H9 (cell line): ENCODE measurements at regions not wholly inside any gene's neighbourhood (a gene's known extent, or its start where the extent isn't known, plus 50 kb on each side); places are given as distances from the start of the nearest gene placed in this dataset.

Experiments used
- DNase-seq: peaks from one replicate; pipeline ENCODE4 v3.0.0-alpha.2; 2017
- H2AFZ ChIP-seq: one replicate; pipeline ENCODE4 v1.6.1; 2013; ENCODE audit warnings: mild to moderate bottlenecking, low read length, control low read depth, moderate library complexity
- H2AK5ac ChIP-seq: 2 replicates; pipeline ENCODE4 v1.6.1; 2013; ENCODE audit warnings: low read length, control low read depth, mixed read lengths; ENCODE audit not compliant: insufficient read length
- H2BK120ac ChIP-seq: one replicate; pipeline ENCODE4 v1.6.1; 2013; ENCODE audit warnings: low read depth, mild to moderate bottlenecking, low read length, control low read depth, inconsistent platforms; ENCODE audit not compliant: poor library complexity, severe bottlenecking
- H2BK12ac ChIP-seq: 2 replicates; pipeline ENCODE4 v1.6.1; 2013; ENCODE audit warnings: low read length, control low read depth, mixed read lengths, low read depth; ENCODE audit not compliant: insufficient read length
- H2BK15ac ChIP-seq: 2 replicates; pipeline ENCODE4 v1.6.1; 2013; ENCODE audit warnings: low read depth, low read length, control low read depth
- H2BK20ac ChIP-seq: one replicate; pipeline ENCODE4 v1.6.1; 2013; ENCODE audit warnings: low read depth, mild to moderate bottlenecking, low read length, control low read depth, inconsistent platforms; ENCODE audit not compliant: poor library complexity, severe bottlenecking
- H2BK5ac ChIP-seq: 2 replicates; pipeline ENCODE4 v1.6.1; 2013; ENCODE audit warnings: low read length, control low read depth, mixed read lengths; ENCODE audit not compliant: insufficient read length
- H3K14ac ChIP-seq: 2 replicates; pipeline ENCODE4 v1.6.1; 2013; ENCODE audit warnings: low read length, control low read depth; ENCODE audit not compliant: insufficient read depth
- H3K18ac ChIP-seq: 2 replicates; pipeline ENCODE4 v1.6.1; 2013; ENCODE audit warnings: low read depth, mild to moderate bottlenecking, mixed read lengths, low read length, control low read depth; ENCODE audit not compliant: insufficient read length
- H3K23ac ChIP-seq: 2 replicates; pipeline ENCODE4 v1.6.1; 2013; ENCODE audit warnings: low read length, control low read depth, mixed read lengths, low read depth; ENCODE audit not compliant: insufficient read length
- H3K23me2 ChIP-seq: 2 replicates; pipeline ENCODE4 v1.6.1; 2013; ENCODE audit warnings: low read depth, mild to moderate bottlenecking, mixed read lengths, low read length, control low read depth; ENCODE audit not compliant: insufficient read length, poor library complexity, severe bottlenecking
- H3K27ac ChIP-seq: 2 replicates; pipeline ENCODE4 v1.5.1; 2013; ENCODE audit warnings: low read length, control low read depth, mixed read lengths, low read depth; ENCODE audit not compliant: insufficient read length
- H3K27me3 ChIP-seq: 2 replicates; pipeline ENCODE4 v1.6.1; 2013; ENCODE audit warnings: low read length, control low read depth, inconsistent platforms; ENCODE audit not compliant: insufficient read depth
- H3K4ac ChIP-seq: 2 replicates; pipeline ENCODE4 v1.6.1; 2013; ENCODE audit warnings: low read depth, mild to moderate bottlenecking, control low read depth, inconsistent platforms, low read length, moderate library complexity
- H3K4me1 ChIP-seq: 2 replicates; pipeline ENCODE4 v1.6.1; 2013; ENCODE audit warnings: low read length, control low read depth, inconsistent platforms; ENCODE audit not compliant: insufficient read depth
- H3K4me2 ChIP-seq: 2 replicates; pipeline ENCODE4 v1.6.1; 2013; ENCODE audit warnings: low read length, control low read depth, mixed read lengths; ENCODE audit not compliant: insufficient read length, insufficient read depth
- H3K56ac ChIP-seq: 2 replicates; pipeline ENCODE4 v1.6.1; 2013; ENCODE audit warnings: low read depth, mild to moderate bottlenecking, mixed read lengths, low read length, control low read depth; ENCODE audit not compliant: insufficient read length
- H3K79me1 ChIP-seq: 2 replicates; pipeline ENCODE4 v1.6.1; 2013; ENCODE audit warnings: low read depth, mild to moderate bottlenecking, moderate library complexity, low read length, control low read depth, inconsistent platforms; ENCODE audit not compliant: insufficient read depth, poor library complexity, severe bottlenecking
- H3K79me2 ChIP-seq: 2 replicates; pipeline ENCODE4 v1.6.1; 2013; ENCODE audit warnings: low read length, control low read depth, inconsistent platforms; ENCODE audit not compliant: insufficient read depth
- H3K9ac ChIP-seq: 2 replicates; pipeline ENCODE4 v1.6.1; 2013; ENCODE audit warnings: low read length, control low read depth, mixed read lengths; ENCODE audit not compliant: insufficient read length; ENCODE audit errors: extremely low read depth
- H3K9me3 ChIP-seq: one replicate; pipeline ENCODE4 v1.6.1; 2013; ENCODE audit warnings: low read depth, low read length, inconsistent platforms; ENCODE audit not compliant: control insufficient read depth
- H3T11ph ChIP-seq: one replicate; pipeline ENCODE4 v1.6.1; 2013; ENCODE audit warnings: mild to moderate bottlenecking, low read length, control low read depth, inconsistent platforms
- H4K20me1 ChIP-seq: one replicate; pipeline ENCODE4 v1.6.1; 2013; ENCODE audit not compliant: control insufficient read depth, insufficient read length, insufficient read depth
- H4K5ac ChIP-seq: 2 replicates; pipeline ENCODE4 v1.6.1; 2013; ENCODE audit warnings: low read depth, mild to moderate bottlenecking, mixed read lengths, low read length, control low read depth; ENCODE audit not compliant: insufficient read length
- H4K8ac ChIP-seq: replicated peaks from 2 replicates; pipeline ENCODE4 v1.6.1; 2013; ENCODE audit warnings: low read length, control low read depth, mixed read lengths, low read depth; ENCODE audit not compliant: insufficient read length
- H4K91ac ChIP-seq: 2 replicates; pipeline ENCODE4 v1.6.1; 2013; ENCODE audit warnings: low read depth, mild to moderate bottlenecking, moderate library complexity, mixed read lengths, low read length, control low read depth; ENCODE audit not compliant: insufficient read length
- H3K27ac Mint-ChIP-seq, 3 experiments: 2 replicates in 2 of 3; 3 replicates in 1 of 3; pipeline ENCODE4 v1.8.0; 2020 to 2021; ENCODE audit warnings: mixed read lengths in 3 of 3, mild to moderate bottlenecking in 1 of 3, moderate library complexity in 1 of 3
- H3K27me3 Mint-ChIP-seq: 2 replicates; pipeline ENCODE4 v1.8.0; 2021; ENCODE audit warnings: low read depth, mild to moderate bottlenecking, moderate library complexity, mixed read lengths
- H3K36me3 Mint-ChIP-seq, 3 experiments: 2 replicates in 2 of 3; 3 replicates in 1 of 3; pipeline ENCODE4 v1.8.0; 2020 to 2021; ENCODE audit warnings: low read depth in 3 of 3, mixed read lengths in 3 of 3; ENCODE audit not compliant: insufficient read depth in 1 of 3
- H3K4me1 Mint-ChIP-seq, 2 experiments: 2 replicates each; pipeline ENCODE4 v1.8.0; 2020; ENCODE audit warnings: mixed read lengths in 2 of 2
- H3K4me3 Mint-ChIP-seq, 2 experiments: 2 replicates in 1 of 2; 3 replicates in 1 of 2; pipeline ENCODE4 v1.8.0; 2020 to 2021; ENCODE audit warnings: mild to moderate bottlenecking in 2 of 2, mixed read lengths in 2 of 2, moderate library complexity in 1 of 2
- H3K9me3 Mint-ChIP-seq, 2 experiments: 2 replicates in 1 of 2; 3 replicates in 1 of 2; pipeline ENCODE4 v1.8.0; 2020; ENCODE audit warnings: mild to moderate bottlenecking in 2 of 2, mixed read lengths in 2 of 2, moderate library complexity in 1 of 2
- WGBS: extraction: QIAGEN DNeasy Blood & Tissue Kit; methylation state at CpG from one replicate; pipeline ENCODE4 v1.1.7; 2013; ENCODE audit warnings: missing lambda C conversion rate, low lambda C conversion rate, mixed read lengths; ENCODE audit not compliant: insufficient read length; ENCODE audit errors: extremely low coverage; 5-methylcytosine and 5-hydroxymethylcytosine counted together
- TF ChIP-seq, protein P1 (sequence below): fragments of 200-600 bp; sonication (generic); conservative IDR thresholded peaks from 3 replicates; pipeline ENCODE4 v1.8.0; 2021; ENCODE audit warnings: antibody characterized with exemption, mild to moderate bottlenecking

DNA sequence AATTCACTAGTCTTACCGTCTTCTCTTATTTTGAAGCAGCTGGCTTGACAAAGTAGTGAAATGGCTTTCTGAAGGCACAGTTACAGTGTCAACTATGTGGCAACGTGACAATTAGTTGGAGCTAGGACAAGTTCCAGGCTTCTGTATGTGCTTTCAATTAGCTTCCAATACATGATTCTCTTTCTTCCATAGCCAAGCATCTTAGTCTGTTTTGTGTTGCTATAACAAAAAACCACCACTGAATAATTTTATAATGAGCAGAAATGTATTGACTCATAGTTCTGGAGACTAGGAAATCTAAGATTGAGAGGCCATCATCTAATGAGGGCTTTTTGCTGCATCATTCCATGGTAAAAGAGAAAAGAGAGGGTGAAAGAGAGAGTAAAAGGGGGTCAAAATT lies 365.1 kb upstream of the PLSCR5 start:
- no peak overlapping the region for H2BK12ac ChIP-seq
- DNase-seq, result no peak
- H2AK5ac ChIP-seq, result no peak overlapping the region
- H3K4ac ChIP-seq, result no peak overlapping the region
- Mint-ChIP-seq H3K36me3 (no peaks in the 10 kb centered on the region), H3K27me3 (no peaks in the 10 kb centered on the region), H3K4me3 (no peak overlapping the region), H3K9me3 (no peaks in the 10 kb centered on the region), H3K27ac (no peak overlapping the region), H3K4me1 (peaks cover 7 to 16% of the 10 kb centered on the region in 2 experiments; a peak in 3 of 4 replicates)
- no peak overlapping the region for H3K23ac ChIP-seq
- no peak overlapping the region for H2BK15ac ChIP-seq
- H4K91ac ChIP-seq, result no peak overlapping the region
- H4K20me1 ChIP-seq, result no peaks in the 10 kb centered on the region
- H3K9me3 ChIP-seq, result no peaks in the 10 kb centered on the region
- no peak overlapping the region for H3K27ac ChIP-seq
- H3K79me2 ChIP-seq, result no peaks in the 10 kb centered on the region
- no peak overlapping the region for H2AFZ ChIP-seq
- H3K23me2 ChIP-seq, result no peaks in the 10 kb centered on the region
- H4K8ac ChIP-seq, result no peak overlapping the region
- TF ChIP-seq, protein P1, sequence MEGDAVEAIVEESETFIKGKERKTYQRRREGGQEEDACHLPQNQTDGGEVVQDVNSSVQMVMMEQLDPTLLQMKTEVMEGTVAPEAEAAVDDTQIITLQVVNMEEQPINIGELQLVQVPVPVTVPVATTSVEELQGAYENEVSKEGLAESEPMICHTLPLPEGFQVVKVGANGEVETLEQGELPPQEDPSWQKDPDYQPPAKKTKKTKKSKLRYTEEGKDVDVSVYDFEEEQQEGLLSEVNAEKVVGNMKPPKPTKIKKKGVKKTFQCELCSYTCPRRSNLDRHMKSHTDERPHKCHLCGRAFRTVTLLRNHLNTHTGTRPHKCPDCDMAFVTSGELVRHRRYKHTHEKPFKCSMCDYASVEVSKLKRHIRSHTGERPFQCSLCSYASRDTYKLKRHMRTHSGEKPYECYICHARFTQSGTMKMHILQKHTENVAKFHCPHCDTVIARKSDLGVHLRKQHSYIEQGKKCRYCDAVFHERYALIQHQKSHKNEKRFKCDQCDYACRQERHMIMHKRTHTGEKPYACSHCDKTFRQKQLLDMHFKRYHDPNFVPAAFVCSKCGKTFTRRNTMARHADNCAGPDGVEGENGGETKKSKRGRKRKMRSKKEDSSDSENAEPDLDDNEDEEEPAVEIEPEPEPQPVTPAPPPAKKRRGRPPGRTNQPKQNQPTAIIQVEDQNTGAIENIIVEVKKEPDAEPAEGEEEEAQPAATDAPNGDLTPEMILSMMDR, result no peak
- H3K9ac ChIP-seq, result no peak overlapping the region
- H3K14ac ChIP-seq, result no peak overlapping the region
- no peak overlapping the region for H2BK120ac ChIP-seq
- no peak overlapping the region for H3K18ac ChIP-seq
- H3K4me1 ChIP-seq, result no peaks in the 10 kb centered on the region
- H2BK5ac ChIP-seq, result no peak overlapping the region
- no peak overlapping the region for H3K4me2 ChIP-seq
- no peak overlapping the region for H4K5ac ChIP-seq
- no CpG with 5 or more reads among the region's 2 CpGs for WGBS
- H3T11ph ChIP-seq, result no peak overlapping the region
- H3K27me3 ChIP-seq, result no peaks in the 10 kb centered on the region
- H2BK20ac ChIP-seq, result no peak overlapping the region
- no peak overlapping the region for H3K56ac ChIP-seq
- no peaks in the 10 kb centered on the region for H3K79me1 ChIP-seq
